ENCODE measurements at regions not wholly inside any gene's neighbourhood (a gene's known extent, or its start where the extent isn't known, plus 50 kb on each side); places are given as distances from the start of the nearest gene placed in this dataset.
"Not testable (repeated sequence)": the region's sequence is repeated elsewhere in the genome, so short reads cannot be mapped to it uniquely, and the experiment has no call there.

- TF ChIP-seq, protein P1, sequence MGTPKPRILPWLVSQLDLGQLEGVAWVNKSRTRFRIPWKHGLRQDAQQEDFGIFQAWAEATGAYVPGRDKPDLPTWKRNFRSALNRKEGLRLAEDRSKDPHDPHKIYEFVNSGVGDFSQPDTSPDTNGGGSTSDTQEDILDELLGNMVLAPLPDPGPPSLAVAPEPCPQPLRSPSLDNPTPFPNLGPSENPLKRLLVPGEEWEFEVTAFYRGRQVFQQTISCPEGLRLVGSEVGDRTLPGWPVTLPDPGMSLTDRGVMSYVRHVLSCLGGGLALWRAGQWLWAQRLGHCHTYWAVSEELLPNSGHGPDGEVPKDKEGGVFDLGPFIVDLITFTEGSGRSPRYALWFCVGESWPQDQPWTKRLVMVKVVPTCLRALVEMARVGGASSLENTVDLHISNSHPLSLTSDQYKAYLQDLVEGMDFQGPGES (IDR thresholded peaks at IDR 0.05; ENCODE audit: low read depth, low read length) = no peak
- TF ChIP-seq NFIC (IDR thresholded peaks at IDR 0.05; ENCODE audit: borderline replicate concordance) = no peak
- no peak for TF ChIP-seq RAD21 (IDR thresholded peaks at IDR 0.05; ENCODE audit: low read length)
- no peak for TF ChIP-seq YY1 (IDR thresholded peaks at IDR 0.05; ENCODE audit: low read depth)
- TF ChIP-seq NRF1 (IDR thresholded peaks at IDR 0.05; ENCODE audit: low read depth, low read length) = no peak
- no peak for TF ChIP-seq USF1 (IDR thresholded peaks at IDR 0.05; ENCODE audit: borderline replicate concordance, low read depth)
- TF ChIP-seq JUND (IDR thresholded peaks at IDR 0.05) = no peak
Measured at GRCh38 chr1:172941471-172941870, 109.3 kb downstream of the TNFSF18 start (continued).

DNA sequence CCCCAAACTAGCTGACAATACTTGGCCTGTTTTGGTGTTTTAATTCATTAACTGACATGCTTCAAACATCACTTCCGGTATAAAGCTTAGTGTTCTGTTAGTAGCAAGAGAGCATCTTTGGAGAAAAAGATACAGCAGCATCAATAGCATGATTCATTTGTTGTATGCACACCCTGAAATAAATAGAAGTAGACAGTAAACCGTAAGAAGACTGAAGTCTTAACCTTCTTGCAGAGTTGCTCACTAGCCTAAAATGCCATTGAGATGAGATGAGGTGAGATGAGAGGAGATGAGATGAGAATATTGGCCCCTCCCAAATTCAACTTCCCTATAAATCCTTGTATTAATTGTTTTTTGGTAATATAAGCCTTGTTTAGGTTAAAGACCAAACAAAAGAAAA, 108.8 kb downstream of the TNFSF18 start:
- no peak overlapping the region for H3K4me2 ChIP-seq
- 26% methylated on average over 2 of the region's 2 CpGs for WGBS (ENCODE audit: low lambda C conversion rate)
- POLR2A ChIA-PET = no interaction called here
- H3K79me2 ChIP-seq (ENCODE audit: insufficient read depth) = no peaks in the 10 kb centered on the region
- H3K4me3 ChIP-seq (ENCODE audit: low read depth in 2 of 2, low read length in 1 of 2) = no peak overlapping the region
- H3K36me3 ChIP-seq (replicated peaks in 1 of 2; ENCODE audit: control insufficient read depth in 1 of 2, insufficient read depth in 2 of 2, low read length in 1 of 2) = no peaks in the 10 kb centered on the region
- no peaks in the 10 kb centered on the region for H4K20me1 ChIP-seq (ENCODE audit: insufficient read depth)
- H3K27ac ChIP-seq (ENCODE audit: low read depth in 2 of 2, low read length in 1 of 2) = peak overlapping the region in 1 of 2 experiments; percentile 68; a peak in 1 of 4 replicates
- no peak for DNase-seq
- no peak overlapping the region for H2AFZ ChIP-seq (ENCODE audit: low read depth)
- H3F3A ChIP-seq (replicated peaks; ENCODE audit: insufficient read depth) = no peaks in the 10 kb centered on the region
- H3K27me3 ChIP-seq (ENCODE audit: insufficient read depth) = no peaks in the 10 kb centered on the region
- H3K9me3 ChIP-seq = no peaks in the 10 kb centered on the region
- H3K9ac ChIP-seq = no peak overlapping the region
- H3K4me1 ChIP-seq (ENCODE audit: control insufficient read depth in 1 of 2, insufficient read depth in 2 of 2, low read depth in 1 of 2, low read length in 1 of 2) = peaks cover 8 to 14% of the 10 kb centered on the region in 2 experiments; a peak in 3 of 4 replicates
- CTCF ChIA-PET = no interaction called here
- TF ChIP-seq, protein P2, sequence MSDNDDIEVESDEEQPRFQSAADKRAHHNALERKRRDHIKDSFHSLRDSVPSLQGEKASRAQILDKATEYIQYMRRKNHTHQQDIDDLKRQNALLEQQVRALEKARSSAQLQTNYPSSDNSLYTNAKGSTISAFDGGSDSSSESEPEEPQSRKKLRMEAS (IDR thresholded peaks at IDR 0.05; ENCODE audit: low read depth) = no peak
- no peak for TF ChIP-seq POLR2AphosphoS5 (IDR thresholded peaks at IDR 0.05; ENCODE audit: low read depth, low read length)
- TF ChIP-seq CHD2 (IDR thresholded peaks at IDR 0.05; ENCODE audit: low read length, partially characterized antibody) = no peak
- peak in 1 of 2 experiments; percentile 86; a peak in 1 of 4 replicates for TF ChIP-seq EP300 (IDR thresholded peaks at IDR 0.05; ENCODE audit: borderline replicate concordance in 1 of 2, low read depth in 1 of 2, low read length in 1 of 2)
- TF ChIP-seq REST (IDR thresholded peaks at IDR 0.05; ENCODE audit: low read depth, low read length) = no peak
- TF ChIP-seq MEF2A (IDR thresholded peaks at IDR 0.05; ENCODE audit: borderline replicate concordance, low read depth) = peak; percentile 7; the same call in 1 of the 2 replicates
- peak; percentile 72 for TF ChIP-seq TCF12 (IDR thresholded peaks at IDR 0.05)
- no peak for TF ChIP-seq RCOR1 (IDR thresholded peaks at IDR 0.05; ENCODE audit: low read length)
- peak; percentile 69 for TF ChIP-seq JUND (IDR thresholded peaks at IDR 0.05)
- TF ChIP-seq FOXM1 (IDR thresholded peaks at IDR 0.05; ENCODE audit: low read depth) = no peak
- TF ChIP-seq, protein P3, sequence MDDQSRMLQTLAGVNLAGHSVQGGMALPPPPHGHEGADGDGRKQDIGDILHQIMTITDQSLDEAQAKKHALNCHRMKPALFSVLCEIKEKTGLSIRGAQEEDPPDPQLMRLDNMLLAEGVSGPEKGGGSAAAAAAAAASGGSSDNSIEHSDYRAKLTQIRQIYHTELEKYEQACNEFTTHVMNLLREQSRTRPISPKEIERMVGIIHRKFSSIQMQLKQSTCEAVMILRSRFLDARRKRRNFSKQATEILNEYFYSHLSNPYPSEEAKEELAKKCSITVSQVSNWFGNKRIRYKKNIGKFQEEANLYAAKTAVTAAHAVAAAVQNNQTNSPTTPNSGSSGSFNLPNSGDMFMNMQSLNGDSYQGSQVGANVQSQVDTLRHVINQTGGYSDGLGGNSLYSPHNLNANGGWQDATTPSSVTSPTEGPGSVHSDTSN (IDR thresholded peaks at IDR 0.05) = peak; percentile 89
- TF ChIP-seq NFIC (IDR thresholded peaks at IDR 0.05; ENCODE audit: borderline replicate concordance) = peak; percentile 44; the same call in 1 of the 2 replicates
- no peak for TF ChIP-seq GABPA (IDR thresholded peaks at IDR 0.05; ENCODE audit: low read depth)
- no peak for TF ChIP-seq YY1 (IDR thresholded peaks at IDR 0.05; ENCODE audit: low read depth)
- peak; percentile 68; the same call in 1 of the 2 replicates for TF ChIP-seq FOSL2 (IDR thresholded peaks at IDR 0.05; ENCODE audit: borderline replicate concordance, low read depth)
- TF ChIP-seq TAF1 (IDR thresholded peaks at IDR 0.05; ENCODE audit: borderline replicate concordance, low read depth, low read length) = no peak
- H3K9me2 ChIP-seq = no peaks in the 10 kb centered on the region

GRCh38 chr1:172943138-172943537, 107.6 kb downstream of the TNFSF18 start:
- H4K20me1 ChIP-seq (ENCODE audit: insufficient read depth); H3K9ac ChIP-seq; H2AFZ ChIP-seq (ENCODE audit: low read depth); H3K79me2 ChIP-seq (ENCODE audit: insufficient read depth); H3K9me3 ChIP-seq; H3F3A ChIP-seq (replicated peaks; ENCODE audit: insufficient read depth); H3K4me3 ChIP-seq (ENCODE audit: low read depth in 2 of 2, low read length in 1 of 2); H3K4me2 ChIP-seq; POLR2A ChIA-PET; DNase-seq; H3K27ac ChIP-seq (ENCODE audit: low read depth in 2 of 2, low read length in 1 of 2); H3K27me3 ChIP-seq (ENCODE audit: insufficient read depth); H3K36me3 ChIP-seq (replicated peaks in 1 of 2; ENCODE audit: control insufficient read depth in 1 of 2, insufficient read depth in 2 of 2, low read length in 1 of 2); CTCF ChIA-PET; H3K9me2 ChIP-seq: not testable (repeated sequence)
- 68% methylated on average over 2 of the region's 2 CpGs for WGBS (ENCODE audit: low lambda C conversion rate)
- peaks cover 14 to 18% of the 10 kb centered on the region in 2 experiments; a peak in 3 of 4 replicates for H3K4me1 ChIP-seq (ENCODE audit: control insufficient read depth in 1 of 2, insufficient read depth in 2 of 2, low read depth in 1 of 2, low read length in 1 of 2)

All from SK-N-SH (cell line).